ENCODE measurements at regions not wholly inside any gene's neighbourhood (a gene's known extent, or its start where the extent isn't known, plus 50 kb on each side); places are given as distances from the start of the nearest gene placed in this dataset.

DNA sequence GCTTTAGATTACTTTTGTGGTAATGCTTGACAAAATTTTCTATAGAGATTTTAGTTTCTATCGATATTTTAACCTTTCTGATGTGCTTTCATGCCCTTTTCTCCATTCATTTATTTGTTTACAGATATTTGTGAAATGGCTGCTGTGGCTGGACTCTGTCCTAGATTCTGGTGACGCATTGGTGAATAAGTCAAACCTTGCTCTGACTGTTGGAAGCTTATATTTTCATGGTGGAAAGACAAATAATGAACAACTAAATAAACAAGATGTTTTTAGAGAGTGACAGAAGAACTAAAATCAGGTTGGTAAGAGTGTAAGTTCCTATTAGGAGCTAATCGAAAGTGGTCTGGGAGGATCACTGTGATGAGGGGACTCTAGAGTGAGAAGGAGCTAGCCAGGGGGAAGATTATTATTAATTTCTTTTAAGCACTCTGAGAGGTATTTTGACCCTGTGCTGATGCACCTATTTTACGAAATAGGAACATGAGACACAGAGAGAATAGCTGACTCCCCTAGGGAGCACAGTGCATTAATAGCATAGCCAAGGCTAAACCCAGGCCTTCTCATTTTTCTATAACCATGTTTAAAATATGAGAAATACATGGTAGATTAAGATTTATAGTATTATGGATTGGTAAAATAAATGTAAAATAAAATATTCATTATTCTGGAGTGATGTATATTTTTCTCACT is 411.9 kb upstream of the ARRDC3 start:
- TF ChIP-seq, protein P1, sequence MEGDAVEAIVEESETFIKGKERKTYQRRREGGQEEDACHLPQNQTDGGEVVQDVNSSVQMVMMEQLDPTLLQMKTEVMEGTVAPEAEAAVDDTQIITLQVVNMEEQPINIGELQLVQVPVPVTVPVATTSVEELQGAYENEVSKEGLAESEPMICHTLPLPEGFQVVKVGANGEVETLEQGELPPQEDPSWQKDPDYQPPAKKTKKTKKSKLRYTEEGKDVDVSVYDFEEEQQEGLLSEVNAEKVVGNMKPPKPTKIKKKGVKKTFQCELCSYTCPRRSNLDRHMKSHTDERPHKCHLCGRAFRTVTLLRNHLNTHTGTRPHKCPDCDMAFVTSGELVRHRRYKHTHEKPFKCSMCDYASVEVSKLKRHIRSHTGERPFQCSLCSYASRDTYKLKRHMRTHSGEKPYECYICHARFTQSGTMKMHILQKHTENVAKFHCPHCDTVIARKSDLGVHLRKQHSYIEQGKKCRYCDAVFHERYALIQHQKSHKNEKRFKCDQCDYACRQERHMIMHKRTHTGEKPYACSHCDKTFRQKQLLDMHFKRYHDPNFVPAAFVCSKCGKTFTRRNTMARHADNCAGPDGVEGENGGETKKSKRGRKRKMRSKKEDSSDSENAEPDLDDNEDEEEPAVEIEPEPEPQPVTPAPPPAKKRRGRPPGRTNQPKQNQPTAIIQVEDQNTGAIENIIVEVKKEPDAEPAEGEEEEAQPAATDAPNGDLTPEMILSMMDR (conservative IDR thresholded peaks at IDR 0.05), result no peak
- TF ChIP-seq ZFX (IDR thresholded peaks at IDR 0.05), result no peak
